ENCODE measurements at regions not wholly inside any gene's neighbourhood (a gene's known extent, or its start where the extent isn't known, plus 50 kb on each side); places are given as distances from the start of the nearest gene placed in this dataset.

DNA sequence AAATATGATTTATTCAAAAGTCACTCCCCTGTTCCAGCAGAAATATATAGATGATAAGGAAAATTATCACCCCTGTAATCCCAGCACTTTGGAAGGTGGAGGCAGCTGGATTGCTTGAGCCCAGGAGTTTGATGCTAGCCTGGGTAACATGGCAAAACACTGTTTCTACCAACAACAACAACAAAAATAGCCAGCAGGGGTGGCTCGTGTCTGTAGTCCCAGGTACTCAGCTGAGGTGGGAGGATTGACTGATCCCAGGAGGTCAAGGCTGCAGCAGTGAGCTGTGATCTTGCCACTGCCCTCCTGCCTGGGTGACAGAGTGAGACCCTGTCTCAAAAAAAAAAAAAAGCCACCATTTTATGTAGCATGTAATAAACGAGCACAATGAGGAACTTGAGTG, 1546.5 kb downstream of the NCAM2 start:
- TF ChIP-seq TAF1 (IDR thresholded peaks at IDR 0.05; ENCODE audit: borderline replicate concordance, insufficient read depth, low read length) (no peak), SIN3A (IDR thresholded peaks at IDR 0.05; ENCODE audit: borderline replicate concordance, insufficient read depth, low read length) (no peak), POLR2AphosphoS5 (IDR thresholded peaks at IDR 0.05; ENCODE audit: low read depth, low read length) (no peak), FOXP2 (optimal IDR thresholded peaks at IDR 0.05; ENCODE audit: borderline replicate concordance, extremely low read depth, extremely low read length, insufficient read depth) (no peak)
- TF ChIP-seq, protein P1, sequence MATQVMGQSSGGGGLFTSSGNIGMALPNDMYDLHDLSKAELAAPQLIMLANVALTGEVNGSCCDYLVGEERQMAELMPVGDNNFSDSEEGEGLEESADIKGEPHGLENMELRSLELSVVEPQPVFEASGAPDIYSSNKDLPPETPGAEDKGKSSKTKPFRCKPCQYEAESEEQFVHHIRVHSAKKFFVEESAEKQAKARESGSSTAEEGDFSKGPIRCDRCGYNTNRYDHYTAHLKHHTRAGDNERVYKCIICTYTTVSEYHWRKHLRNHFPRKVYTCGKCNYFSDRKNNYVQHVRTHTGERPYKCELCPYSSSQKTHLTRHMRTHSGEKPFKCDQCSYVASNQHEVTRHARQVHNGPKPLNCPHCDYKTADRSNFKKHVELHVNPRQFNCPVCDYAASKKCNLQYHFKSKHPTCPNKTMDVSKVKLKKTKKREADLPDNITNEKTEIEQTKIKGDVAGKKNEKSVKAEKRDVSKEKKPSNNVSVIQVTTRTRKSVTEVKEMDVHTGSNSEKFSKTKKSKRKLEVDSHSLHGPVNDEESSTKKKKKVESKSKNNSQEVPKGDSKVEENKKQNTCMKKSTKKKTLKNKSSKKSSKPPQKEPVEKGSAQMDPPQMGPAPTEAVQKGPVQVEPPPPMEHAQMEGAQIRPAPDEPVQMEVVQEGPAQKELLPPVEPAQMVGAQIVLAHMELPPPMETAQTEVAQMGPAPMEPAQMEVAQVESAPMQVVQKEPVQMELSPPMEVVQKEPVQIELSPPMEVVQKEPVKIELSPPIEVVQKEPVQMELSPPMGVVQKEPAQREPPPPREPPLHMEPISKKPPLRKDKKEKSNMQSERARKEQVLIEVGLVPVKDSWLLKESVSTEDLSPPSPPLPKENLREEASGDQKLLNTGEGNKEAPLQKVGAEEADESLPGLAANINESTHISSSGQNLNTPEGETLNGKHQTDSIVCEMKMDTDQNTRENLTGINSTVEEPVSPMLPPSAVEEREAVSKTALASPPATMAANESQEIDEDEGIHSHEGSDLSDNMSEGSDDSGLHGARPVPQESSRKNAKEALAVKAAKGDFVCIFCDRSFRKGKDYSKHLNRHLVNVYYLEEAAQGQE (IDR thresholded peaks at IDR 0.05; ENCODE audit: insufficient read depth in 1 of 2, low read depth in 2 of 2, low read length in 2 of 2): no peak
